Right lobe of liver (tissue), 6 donors: ENCODE measurements at regions not wholly inside any gene's neighbourhood (a gene's known extent, or its start where the extent isn't known, plus 50 kb on each side); places are given as distances from the start of the nearest gene placed in this dataset.

Experiments used
- ATAC-seq, 4 donors: fragments of 200-7000 bp; cut with Tn5 transposase; one replicate each; pipeline ENCODE4 v1.9.1; 2020; ENCODE audit warnings: mild to moderate bottlenecking in 4 of 4, moderate library complexity in 4 of 4
- DNase-seq, 3 donors: peaks; one replicate each; pipeline ENCODE4 v3.0.0-alpha.2; 2020
- H3K27ac ChIP-seq, 3 donors: fragments of 200-600 bp; one replicate each; pipeline ENCODE4 v1.8.0; 2022
- H3K27me3 ChIP-seq, 2 donors: fragments of 200-600 bp; one replicate each; pipeline ENCODE4 v1.8.0; 2022
- H3K36me3 ChIP-seq, 4 donors: fragments of 200-600 bp; sonication (generic) in 1 of 4; one replicate each; pipeline versions ENCODE4 v1.5.1 to v1.8.0; 2017 to 2022; ENCODE audit warnings: control low read depth in 1 of 4
- H3K4me1 ChIP-seq, 4 donors: fragments of 200-600 bp; sonication (generic) in 1 of 4; one replicate each; pipeline versions ENCODE4 v1.5.1 to v1.8.0; 2017 to 2022; ENCODE audit warnings: control low read depth in 1 of 4
- H3K4me3 ChIP-seq, 3 donors: fragments of 200-600 bp; one replicate each; pipeline ENCODE4 v1.8.0; 2022
- H3K9me3 ChIP-seq, 4 donors: fragments of 200-600 bp; sonication (generic) in 1 of 4; one replicate each; pipeline versions ENCODE4 v1.5.1 to v1.8.0; 2017 to 2022; ENCODE audit warnings: control low read depth in 1 of 4
- POLR2A ChIP-seq: fragments of 450-650 bp; IDR thresholded peaks from one replicate; pipeline ENCODE4 v1.6.1; 2017; ENCODE audit warnings: antibody characterized with exemption, mild to moderate bottlenecking
- WGBS: methylation state at CpG from one replicate; pipeline ENCODE4 v1.1.6; 2018; ENCODE audit warnings: low coverage, low lambda C conversion rate; ENCODE audit not compliant: insufficient coverage; ENCODE audit errors: missing lambda C conversion rate; 5-methylcytosine and 5-hydroxymethylcytosine counted together
- intact Hi-C, 2 donors: fragments of 100-400 bp; cut with DNase I; formaldehyde crosslinking; loops; one replicate each; pipeline versions ENCODE4 v1.11.2 to v1.14.1; 2022
- TF ChIP-seq, protein P1 (sequence below), 4 donors: fragments of 200-600 bp in 3 of 4; fragments of 450-650 bp in 1 of 4; IDR thresholded peaks; one replicate each; pipeline versions ENCODE4 v1.5.1 to v1.8.0; 2016 to 2022; ENCODE audit warnings: antibody characterized with exemption in 4 of 4, mild to moderate bottlenecking in 2 of 4
- donor health status: DM: no; HTN: yes; CAD: no.
- donor health status: DM: no; HTN: no; CAD: no.
- donor health status: DM: no; HTN: no; CAD: no.
- donor health status: DM: no; HTN: yes; CAD: no.
- donor health status: DM: no; HTN: yes; CAD: no.

DNA sequence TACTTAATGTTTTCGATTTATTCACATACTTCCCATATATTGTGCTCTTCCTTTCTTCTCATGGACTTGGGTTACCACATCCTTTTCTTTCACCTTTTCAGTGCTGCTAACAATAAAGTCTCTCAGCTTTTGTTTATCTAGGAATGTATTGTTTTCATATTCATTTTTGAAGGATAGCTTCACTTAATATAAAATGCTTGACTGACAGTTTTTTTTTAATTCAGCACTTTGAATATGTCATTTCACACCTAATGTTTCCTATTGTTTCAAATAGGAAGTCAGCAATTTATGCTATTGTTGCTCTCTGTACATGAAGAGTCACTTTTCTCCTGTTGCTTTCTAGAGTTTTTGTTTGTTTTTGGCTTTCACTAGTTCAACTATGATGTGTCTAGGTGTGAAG, 738.3 kb upstream of the STXBP6 start:
- intact Hi-C loops: no loop called here
- Histone ChIP-seq H3K4me3 (no peak overlapping the region), H3K4me1 (no peaks in the 10 kb centered on the region), H3K27me3 (no peaks in the 10 kb centered on the region), H3K36me3 (no peaks in the 10 kb centered on the region), H3K9me3 (no peaks in the 10 kb centered on the region), H3K27ac (no peak overlapping the region)
- DNase-seq (no peak), ATAC-seq (no peak)
- 57% methylated on average over 1 of the region's 1 CpG for WGBS
- TF ChIP-seq, protein P1, sequence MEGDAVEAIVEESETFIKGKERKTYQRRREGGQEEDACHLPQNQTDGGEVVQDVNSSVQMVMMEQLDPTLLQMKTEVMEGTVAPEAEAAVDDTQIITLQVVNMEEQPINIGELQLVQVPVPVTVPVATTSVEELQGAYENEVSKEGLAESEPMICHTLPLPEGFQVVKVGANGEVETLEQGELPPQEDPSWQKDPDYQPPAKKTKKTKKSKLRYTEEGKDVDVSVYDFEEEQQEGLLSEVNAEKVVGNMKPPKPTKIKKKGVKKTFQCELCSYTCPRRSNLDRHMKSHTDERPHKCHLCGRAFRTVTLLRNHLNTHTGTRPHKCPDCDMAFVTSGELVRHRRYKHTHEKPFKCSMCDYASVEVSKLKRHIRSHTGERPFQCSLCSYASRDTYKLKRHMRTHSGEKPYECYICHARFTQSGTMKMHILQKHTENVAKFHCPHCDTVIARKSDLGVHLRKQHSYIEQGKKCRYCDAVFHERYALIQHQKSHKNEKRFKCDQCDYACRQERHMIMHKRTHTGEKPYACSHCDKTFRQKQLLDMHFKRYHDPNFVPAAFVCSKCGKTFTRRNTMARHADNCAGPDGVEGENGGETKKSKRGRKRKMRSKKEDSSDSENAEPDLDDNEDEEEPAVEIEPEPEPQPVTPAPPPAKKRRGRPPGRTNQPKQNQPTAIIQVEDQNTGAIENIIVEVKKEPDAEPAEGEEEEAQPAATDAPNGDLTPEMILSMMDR (IDR thresholded peaks at IDR 0.05): no peak
- TF ChIP-seq POLR2A: no peak

DNA sequence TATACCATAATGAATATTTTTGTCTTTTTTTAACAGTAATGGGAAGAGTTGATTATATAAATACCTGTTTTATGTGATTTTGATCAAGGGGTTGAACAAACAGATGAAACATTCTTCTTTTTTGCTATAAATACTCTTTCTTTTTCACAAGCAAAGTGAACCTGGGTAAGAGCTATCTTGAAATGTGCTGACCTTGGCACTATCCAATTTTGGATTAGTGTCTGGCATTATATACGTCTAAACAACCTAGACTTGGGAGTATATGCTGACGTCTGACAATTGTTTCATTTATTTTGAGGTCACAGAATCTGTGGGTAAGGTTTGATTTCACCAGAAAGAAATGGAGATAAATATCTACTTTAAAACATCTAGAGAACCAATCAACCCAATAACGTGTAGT, 716.0 kb upstream of the STXBP6 start:
- intact Hi-C loops: no loop called here
- ATAC-seq (no peak), DNase-seq (no peak)
- H3K27ac ChIP-seq: no peak overlapping the region
- no peak overlapping the region for H3K4me3 ChIP-seq
- no peaks in the 10 kb centered on the region for H3K36me3 ChIP-seq
- H3K4me1 ChIP-seq: no peaks in the 10 kb centered on the region
- H3K27me3 ChIP-seq: no peaks in the 10 kb centered on the region
- H3K9me3 ChIP-seq: no peaks in the 10 kb centered on the region
- TF ChIP-seq POLR2A: no peak
- TF ChIP-seq, protein P1 (IDR thresholded peaks at IDR 0.05): no peak
- 45% methylated on average over 3 of the region's 3 CpGs for WGBS

DNA sequence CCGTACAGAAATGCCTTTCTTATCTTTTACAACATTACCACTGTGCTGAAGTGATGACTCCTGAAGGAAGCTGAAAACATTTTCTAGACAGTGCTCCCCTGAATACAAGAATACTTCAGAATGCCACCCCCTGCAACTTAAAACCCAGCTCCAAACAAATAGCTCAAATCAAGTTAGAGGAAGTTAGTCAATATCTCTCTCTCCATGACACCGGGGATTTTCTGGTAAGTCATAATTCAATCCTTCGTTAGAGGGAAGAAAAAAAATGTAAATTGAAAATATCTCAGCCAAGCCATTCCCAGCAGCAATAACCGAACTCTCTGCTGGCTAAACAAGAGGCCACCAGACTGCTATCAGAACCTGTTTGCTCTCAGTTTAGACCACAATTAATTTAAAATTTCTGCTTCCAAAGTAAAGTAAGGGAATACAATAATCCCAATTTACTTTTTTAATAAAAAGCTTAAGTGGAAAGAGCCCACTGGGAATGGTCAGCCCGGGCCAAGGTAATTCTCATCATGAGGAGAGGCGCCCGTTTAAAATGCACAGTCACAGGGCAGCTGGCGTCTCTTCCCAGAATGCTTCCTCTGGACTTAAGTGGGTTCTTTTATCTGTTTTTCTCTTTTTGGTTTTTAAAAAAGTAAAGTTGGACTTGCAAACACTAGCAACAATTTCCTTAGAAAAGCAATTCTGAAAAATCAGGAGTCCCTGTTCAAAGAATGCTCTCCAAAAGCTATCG, 710.1 kb upstream of the STXBP6 start:
- Histone ChIP-seq H3K9me3 (no peaks in the 10 kb centered on the region), H3K4me3 (no peak overlapping the region), H3K27me3 (no peaks in the 10 kb centered on the region), H3K4me1 (no peaks in the 10 kb centered on the region), H3K36me3 (no peaks in the 10 kb centered on the region), H3K27ac (no peak overlapping the region)
- DNase-seq: no peak
- 39% methylated on average over 9 of the region's 9 CpGs for WGBS
- no peak for TF ChIP-seq POLR2A
- TF ChIP-seq, protein P1 (IDR thresholded peaks at IDR 0.05): no peak
- intact Hi-C loops: no loop called here
- ATAC-seq: no peak

DNA sequence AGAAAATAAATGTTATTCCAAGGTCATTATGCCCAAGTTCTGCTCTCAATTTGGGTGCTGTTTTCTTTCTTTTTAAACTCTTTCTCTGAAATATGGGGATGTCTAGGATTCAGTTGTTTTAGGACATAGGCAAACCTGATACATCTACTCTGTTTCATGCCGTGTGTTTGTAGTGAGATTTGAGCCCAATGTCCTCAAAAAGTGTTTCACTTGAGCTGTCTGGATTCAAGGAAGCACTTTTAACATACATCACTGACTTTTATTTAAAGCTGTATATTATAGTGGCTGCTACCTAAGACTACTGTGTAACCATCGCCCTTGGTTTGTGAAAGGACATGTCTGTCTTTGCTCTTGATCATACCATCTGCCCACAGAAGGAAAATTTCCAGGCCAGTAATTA, 709.3 kb upstream of the STXBP6 start:
- no peaks in the 10 kb centered on the region for H3K27me3 ChIP-seq
- H3K27ac ChIP-seq: no peak overlapping the region
- ATAC-seq (no peak), DNase-seq (no peak)
- H3K36me3 ChIP-seq: no peaks in the 10 kb centered on the region
- H3K4me1 ChIP-seq: no peaks in the 10 kb centered on the region
- intact Hi-C loops: no loop called here
- H3K9me3 ChIP-seq: no peaks in the 10 kb centered on the region
- no peak overlapping the region for H3K4me3 ChIP-seq
- TF ChIP-seq POLR2A: no peak
- TF ChIP-seq, protein P1 (IDR thresholded peaks at IDR 0.05): no peak
- WGBS: 40% methylated on average over 2 of the region's 2 CpGs
